Immature natural killer cell (primary cell): ENCODE measurements at regions not wholly inside any gene's neighbourhood (a gene's known extent, or its start where the extent isn't known, plus 50 kb on each side); places are given as distances from the start of the nearest gene placed in this dataset.

Experiments
- DNase-seq, 3 donors: peaks; one replicate each; pipeline ENCODE4 v3.0.0; 2022; ENCODE audit warnings: mixed read lengths in 1 of 3
- H3K27ac Mint-ChIP-seq, 6 donors: one replicate each; pipeline ENCODE4 v1.8.0; 2020; ENCODE audit warnings: mixed read lengths in 6 of 6, mild to moderate bottlenecking in 5 of 6, inconsistent platforms in 4 of 6, moderate library complexity in 3 of 6
- H3K27me3 Mint-ChIP-seq, 3 donors: one replicate each; pipeline ENCODE4 v1.8.0; 2020 to 2021; ENCODE audit warnings: low read depth in 3 of 3, mild to moderate bottlenecking in 3 of 3, mixed read lengths in 3 of 3, moderate library complexity in 3 of 3, inconsistent platforms in 1 of 3
- H3K36me3 Mint-ChIP-seq, 3 donors: one replicate each; pipeline ENCODE4 v1.8.0; 2020; ENCODE audit warnings: mixed read lengths in 3 of 3, inconsistent platforms in 2 of 3, mild to moderate bottlenecking in 2 of 3
- H3K4me1 Mint-ChIP-seq, 2 donors: one replicate each; pipeline ENCODE4 v1.8.0; 2020; ENCODE audit warnings: inconsistent platforms in 2 of 2, mild to moderate bottlenecking in 2 of 2, mixed read lengths in 2 of 2, moderate library complexity in 1 of 2
- H3K4me3 Mint-ChIP-seq, 5 donors: one replicate each; pipeline ENCODE4 v1.8.0; 2020; ENCODE audit warnings: mild to moderate bottlenecking in 5 of 5, mixed read lengths in 5 of 5, inconsistent platforms in 3 of 5, moderate library complexity in 3 of 5
- H3K9me3 Mint-ChIP-seq, 6 donors: one replicate each; pipeline ENCODE4 v1.8.0; 2020; ENCODE audit warnings: mild to moderate bottlenecking in 6 of 6, mixed read lengths in 6 of 6, inconsistent platforms in 4 of 6, moderate library complexity in 3 of 6

GRCh38 chr7:25279705-25280104, 51.4 kb upstream of the NPVF start:
- Mint-ChIP-seq H3K4me1 (peaks cover 4 to 9% of the 10 kb centered on the region in 2 donors), H3K27ac (no peak overlapping the region), H3K36me3 (no peaks in the 10 kb centered on the region), H3K4me3 (no peak overlapping the region), H3K9me3 (peaks cover 0 to 2% (median 0%) of the 10 kb centered on the region in 6 donors), H3K27me3 (peaks cover 12 to 13% (median 13%) of the 10 kb centered on the region in 3 donors)
- no peak for DNase-seq

- Mint-ChIP-seq H3K27me3 (peaks cover 12 to 16% (median 13%) of the 10 kb centered on the region in 3 donors), H3K4me1 (peaks cover 4 to 9% of the 10 kb centered on the region in 2 donors), H3K36me3 (no peaks in the 10 kb centered on the region), H3K4me3 (no peak overlapping the region), H3K9me3 (peaks cover 0 to 2% (median 0%) of the 10 kb centered on the region in 6 donors), H3K27ac (no peak overlapping the region)
- DNase-seq: no peak
These were observed 51.9 kb upstream of the NPVF start for GRCh38 chr7:25280181-25280580.

GRCh38 chr7:25282194-25282593, 53.9 kb upstream of the NPVF start:
- no peak overlapping the region for H3K27ac Mint-ChIP-seq
- no peaks in the 10 kb centered on the region for H3K36me3 Mint-ChIP-seq
- no peak for DNase-seq
- H3K27me3 Mint-ChIP-seq: peaks cover 11 to 16% (median 14%) of the 10 kb centered on the region in 3 donors
- no peak overlapping the region for H3K4me3 Mint-ChIP-seq
- peaks cover 4 to 9% of the 10 kb centered on the region in 2 donors for H3K4me1 Mint-ChIP-seq
- H3K9me3 Mint-ChIP-seq: peaks cover 0 to 2% (median 0%) of the 10 kb centered on the region in 6 donors

- H3K36me3 Mint-ChIP-seq: no peaks in the 10 kb centered on the region
- H3K27ac Mint-ChIP-seq: no peak overlapping the region
- peaks cover 0 to 8% (median 5%) of the 10 kb centered on the region in 3 donors for H3K27me3 Mint-ChIP-seq
- H3K4me3 Mint-ChIP-seq: no peak overlapping the region
- no peaks in the 10 kb centered on the region for H3K4me1 Mint-ChIP-seq
- no peak for DNase-seq
- H3K9me3 Mint-ChIP-seq: peaks cover 0 to 2% (median 0%) of the 10 kb centered on the region in 6 donors
These were observed 58.5 kb upstream of the NPVF start for GRCh38 chr7:25286756-25287155.

DNA sequence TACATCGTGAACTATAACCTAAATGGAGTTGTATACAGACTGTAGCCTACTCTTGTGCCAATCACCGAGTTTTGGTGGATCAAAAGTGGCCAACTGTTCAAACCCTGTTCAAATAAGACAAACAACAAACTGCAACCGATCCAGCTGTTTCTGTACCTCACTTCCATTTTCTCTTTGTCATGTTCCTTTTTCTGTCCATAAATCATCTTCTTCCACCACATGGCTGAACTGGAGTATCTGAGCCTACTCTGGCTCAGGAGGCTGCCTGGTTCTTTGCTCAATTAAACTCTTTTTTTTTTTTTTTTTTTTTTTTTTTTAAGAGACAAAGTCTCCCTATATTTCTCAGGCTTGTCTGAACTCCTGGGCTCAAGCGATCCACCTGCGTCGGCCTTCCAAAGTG, 59.0 kb upstream of the NPVF start:
- Mint-ChIP-seq H3K36me3 (no peaks in the 10 kb centered on the region), H3K27ac (no peak overlapping the region), H3K4me1 (no peaks in the 10 kb centered on the region), H3K4me3 (no peak overlapping the region), H3K9me3 (peaks cover 0 to 2% (median 0%) of the 10 kb centered on the region in 6 donors), H3K27me3 (peaks cover 0 to 8% (median 5%) of the 10 kb centered on the region in 3 donors)
- DNase-seq: no peak

DNA sequence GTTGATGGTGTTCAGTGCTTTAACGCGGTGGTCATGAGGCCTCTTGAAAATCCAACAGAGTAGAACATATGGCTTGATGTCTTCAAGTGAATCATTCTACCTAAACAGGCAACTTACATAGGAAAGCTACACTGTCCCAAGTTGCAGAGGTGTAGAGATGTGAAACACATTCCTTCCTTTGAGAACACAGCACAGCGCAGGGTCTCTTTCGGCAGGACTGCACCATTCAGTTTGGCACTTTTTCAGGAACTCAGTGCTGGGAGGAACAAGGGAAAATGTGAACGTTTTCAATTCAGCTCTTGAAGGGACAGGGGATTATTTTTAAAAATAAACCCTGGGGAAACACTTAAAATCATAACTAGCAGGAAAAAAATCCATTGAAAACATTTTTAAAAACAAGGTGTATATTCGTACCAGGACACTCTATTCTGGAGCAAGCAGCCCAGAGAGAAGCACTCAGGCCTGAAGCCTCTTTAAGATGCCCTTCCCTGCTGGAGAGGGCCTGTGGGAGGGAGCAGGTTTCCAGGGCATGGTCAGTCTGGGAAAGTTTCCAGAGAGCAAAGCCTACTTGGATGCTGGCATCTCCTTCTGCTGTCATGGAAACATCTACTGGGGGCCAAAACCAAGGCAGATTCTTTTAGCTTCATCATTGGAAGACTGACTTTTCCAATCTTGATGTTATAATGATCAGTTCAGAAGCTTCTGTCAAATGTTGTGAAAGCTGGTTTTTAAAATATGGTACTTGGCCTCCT, 60.4 kb upstream of the NPVF start:
- Mint-ChIP-seq H3K36me3 (no peaks in the 10 kb centered on the region), H3K27ac (no peak overlapping the region), H3K9me3 (peaks cover 0 to 2% (median 0%) of the 10 kb centered on the region in 6 donors), H3K27me3 (peaks cover 0 to 8% (median 3%) of the 10 kb centered on the region in 3 donors), H3K4me1 (no peaks in the 10 kb centered on the region), H3K4me3 (no peak overlapping the region)
- no peak for DNase-seq

DNA sequence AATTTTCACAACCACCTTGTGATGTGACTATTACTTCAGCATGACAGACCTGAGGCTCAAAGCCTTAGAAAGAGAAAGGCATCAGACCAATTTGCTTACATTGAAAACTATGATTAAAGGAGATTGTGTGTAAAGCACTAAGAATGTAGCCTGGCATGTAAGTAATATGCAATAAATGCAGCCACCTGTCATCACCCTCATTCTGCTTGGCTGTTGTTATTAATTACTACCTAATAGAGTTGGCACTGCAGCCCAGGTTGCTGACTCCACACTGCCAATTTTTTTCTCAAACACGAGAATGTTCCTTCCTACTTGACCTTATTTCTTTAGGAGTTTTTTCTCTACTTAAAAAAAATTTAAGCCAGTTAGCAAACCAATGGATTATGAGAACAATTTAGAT, 61.2 kb upstream of the NPVF start:
- H3K9me3 Mint-ChIP-seq: peaks cover 0 to 2% (median 0%) of the 10 kb centered on the region in 6 donors
- no peak overlapping the region for H3K27ac Mint-ChIP-seq
- no peak for DNase-seq
- no peaks in the 10 kb centered on the region for H3K36me3 Mint-ChIP-seq
- no peaks in the 10 kb centered on the region for H3K4me1 Mint-ChIP-seq
- H3K4me3 Mint-ChIP-seq: no peak overlapping the region
- H3K27me3 Mint-ChIP-seq: peaks cover 0 to 8% (median 3%) of the 10 kb centered on the region in 3 donors

DNA sequence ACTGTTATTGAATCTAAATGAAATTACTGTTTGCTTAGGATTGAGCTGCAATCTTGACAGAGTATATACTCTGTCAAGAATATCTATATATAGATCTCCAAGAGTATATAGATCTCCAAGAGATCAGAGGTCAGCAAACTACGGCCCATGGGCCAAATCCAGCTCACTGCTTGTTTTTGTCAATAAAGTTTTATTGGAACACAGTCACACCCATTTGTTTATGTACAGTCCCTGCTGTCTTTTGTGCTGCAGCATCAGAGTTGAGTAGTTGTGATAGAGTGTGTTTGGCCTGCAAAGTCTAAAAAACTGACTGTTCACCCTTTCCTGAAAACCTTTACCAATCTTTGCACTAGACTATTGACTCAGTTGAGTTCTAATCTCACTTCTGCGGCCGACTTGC, 66.3 kb upstream of the NPVF start:
- Mint-ChIP-seq H3K4me3 (no peak overlapping the region), H3K27ac (no peak overlapping the region), H3K4me1 (no peaks in the 10 kb centered on the region), H3K27me3 (peaks cover 3 to 10% (median 4%) of the 10 kb centered on the region in 3 donors), H3K36me3 (no peaks in the 10 kb centered on the region), H3K9me3 (no peaks in the 10 kb centered on the region)
- DNase-seq: no peak

DNA sequence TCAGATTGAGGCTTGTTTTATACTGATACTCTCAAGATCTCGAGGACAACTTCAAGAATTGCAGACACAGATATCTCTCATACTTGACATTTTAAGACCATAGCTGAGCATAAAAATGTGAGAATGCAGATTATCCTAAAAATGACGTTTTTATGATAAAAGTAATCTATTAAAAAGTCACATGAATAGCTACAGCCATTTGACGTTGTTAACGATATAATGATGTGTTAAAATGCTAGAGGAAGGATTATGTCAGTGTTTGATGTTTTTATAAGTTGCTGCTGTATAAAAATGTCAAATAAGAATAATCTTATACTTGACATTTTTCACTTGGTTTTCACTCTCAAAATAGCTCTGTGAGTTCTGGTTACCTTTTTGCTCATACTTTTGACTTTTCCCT, 67.1 kb upstream of the NPVF start:
- Mint-ChIP-seq H3K27ac (no peak overlapping the region), H3K4me1 (no peaks in the 10 kb centered on the region), H3K36me3 (no peaks in the 10 kb centered on the region), H3K27me3 (peaks cover 3 to 10% (median 4%) of the 10 kb centered on the region in 3 donors), H3K9me3 (no peaks in the 10 kb centered on the region), H3K4me3 (no peak overlapping the region)
- DNase-seq: no peak

DNA sequence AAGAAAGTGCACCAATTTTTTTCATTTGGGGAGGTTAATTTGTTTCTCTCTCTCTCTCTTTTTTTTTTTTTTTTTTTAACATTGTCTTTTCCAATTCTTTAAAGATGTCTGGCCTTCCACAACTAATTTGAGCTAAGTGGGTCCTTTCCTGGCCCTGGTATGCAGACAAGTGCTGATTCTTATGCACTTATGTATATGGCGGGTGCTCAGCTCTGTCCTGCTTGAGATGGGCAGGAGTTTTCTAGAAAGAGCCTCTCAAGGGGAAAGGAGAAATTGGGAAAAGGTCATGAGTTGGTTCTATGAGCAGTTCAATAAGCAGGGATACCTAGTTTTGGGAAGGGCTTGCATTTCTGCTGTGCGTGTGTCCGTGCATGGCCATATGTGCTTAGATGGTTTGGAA, 67.8 kb upstream of the NPVF start:
- DNase-seq: no peak
- H3K9me3 Mint-ChIP-seq: no peaks in the 10 kb centered on the region
- H3K27me3 Mint-ChIP-seq: peaks cover 3 to 10% (median 4%) of the 10 kb centered on the region in 3 donors
- H3K36me3 Mint-ChIP-seq: no peaks in the 10 kb centered on the region
- H3K27ac Mint-ChIP-seq: no peak overlapping the region
- H3K4me1 Mint-ChIP-seq: no peaks in the 10 kb centered on the region
- no peak overlapping the region for H3K4me3 Mint-ChIP-seq

- no peak overlapping the region for H3K4me3 Mint-ChIP-seq
- DNase-seq: no peak
- no peaks in the 10 kb centered on the region for H3K36me3 Mint-ChIP-seq
- no peaks in the 10 kb centered on the region for H3K4me1 Mint-ChIP-seq
- no peak overlapping the region for H3K27ac Mint-ChIP-seq
- peaks cover 3 to 10% (median 4%) of the 10 kb centered on the region in 3 donors for H3K27me3 Mint-ChIP-seq
- no peaks in the 10 kb centered on the region for H3K9me3 Mint-ChIP-seq
These were observed 69.0 kb upstream of the NPVF start for GRCh38 chr7:25297278-25297677.

DNA sequence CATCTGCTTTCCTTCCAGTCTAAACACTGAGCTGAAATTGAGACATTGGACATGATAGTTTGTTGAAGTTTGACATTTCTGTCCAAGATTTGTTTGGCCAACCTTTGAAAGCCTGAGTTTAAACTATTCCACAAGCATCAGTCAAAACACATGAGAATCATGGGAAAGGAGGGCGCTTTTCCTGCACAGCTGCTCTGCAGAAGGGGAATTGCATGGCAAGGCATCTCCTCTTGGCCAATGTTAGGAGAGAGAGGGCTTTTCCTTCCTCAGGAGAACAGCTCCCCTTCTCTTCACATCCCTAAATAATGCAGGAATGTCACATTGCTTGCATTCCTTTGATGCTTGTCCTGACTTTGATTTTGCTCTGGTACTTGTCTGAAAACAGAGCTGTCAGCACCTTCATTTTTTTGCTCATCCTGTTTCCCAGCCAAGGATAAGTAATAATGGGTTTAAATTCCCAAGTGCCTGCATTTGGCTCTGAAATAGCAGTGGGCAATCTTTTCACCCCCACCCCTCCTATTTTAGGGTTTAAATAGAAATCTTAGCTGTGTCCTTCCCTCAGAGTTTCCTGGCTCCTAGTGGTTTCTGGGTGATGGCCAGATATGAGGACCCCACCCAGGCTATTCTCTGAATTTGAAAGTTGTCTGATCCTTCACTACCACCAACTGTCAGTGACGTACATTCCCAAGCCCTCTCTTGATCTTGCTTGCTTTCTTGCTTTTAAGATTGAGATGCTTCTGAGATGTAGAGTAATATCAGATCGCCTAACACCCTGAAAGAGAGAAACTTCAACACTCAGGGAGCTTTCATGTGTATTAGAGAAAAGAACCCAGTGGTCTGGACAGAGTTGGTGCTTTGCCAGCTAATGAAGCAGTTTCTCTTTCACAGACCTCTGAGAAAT, 75.2 kb upstream of the NPVF start:
- no peaks in the 10 kb centered on the region for H3K4me1 Mint-ChIP-seq
- no peak overlapping the region for H3K4me3 Mint-ChIP-seq
- no peaks in the 10 kb centered on the region for H3K36me3 Mint-ChIP-seq
- H3K9me3 Mint-ChIP-seq: no peaks in the 10 kb centered on the region
- peaks cover 0 to 12% (median 7%) of the 10 kb centered on the region in 3 donors for H3K27me3 Mint-ChIP-seq
- H3K27ac Mint-ChIP-seq: no peak overlapping the region
- no peak for DNase-seq

GRCh38 chr7:25304691-25305090, 76.4 kb upstream of the NPVF start:
- DNase-seq: no peak
- no peak overlapping the region for H3K4me3 Mint-ChIP-seq

DNA sequence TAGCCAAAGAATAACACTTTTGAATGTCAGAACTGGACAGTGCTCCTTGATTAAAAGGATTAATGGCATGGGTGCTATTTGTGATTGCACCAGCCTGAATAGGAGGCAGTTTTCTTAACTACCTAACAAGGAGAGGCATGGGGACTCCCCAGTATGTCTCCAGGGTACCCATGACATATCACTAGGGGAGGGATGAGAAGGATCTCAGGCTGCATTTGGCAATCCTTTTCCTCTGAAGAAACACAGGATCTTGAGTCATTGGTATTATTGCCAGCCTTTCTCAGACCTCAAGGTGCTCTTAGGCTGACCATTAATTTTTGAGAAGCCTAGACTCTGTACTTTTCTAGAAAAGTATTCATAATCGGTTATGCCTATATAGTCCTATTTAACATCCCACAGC, 77.5 kb upstream of the NPVF start:
- Mint-ChIP-seq H3K4me1 (no peaks in the 10 kb centered on the region), H3K27me3 (peaks cover 0 to 17% (median 4%) of the 10 kb centered on the region in 3 donors), H3K36me3 (no peaks in the 10 kb centered on the region), H3K9me3 (no peaks in the 10 kb centered on the region), H3K27ac (no peak overlapping the region), H3K4me3 (no peak overlapping the region)
- DNase-seq: no peak

More at GRCh38 chr7:25304691-25305090, 76.4 kb upstream of the NPVF start:
- Mint-ChIP-seq H3K27me3 (peaks cover 0 to 17% (median 4%) of the 10 kb centered on the region in 3 donors), H3K36me3 (no peaks in the 10 kb centered on the region), H3K4me1 (no peaks in the 10 kb centered on the region), H3K27ac (no peak overlapping the region), H3K9me3 (no peaks in the 10 kb centered on the region)
